Endothelial cell of umbilical vein (primary cell): ENCODE measurements at regions not wholly inside any gene's neighbourhood (a gene's known extent, or its start where the extent isn't known, plus 50 kb on each side); places are given as distances from the start of the nearest gene placed in this dataset.

Experiments
- EZH2 ChIP-seq: IDR thresholded peaks from 2 replicates; pipeline ENCODE4 v1.6.1; 2012; ENCODE audit warnings: borderline replicate concordance, low read depth, mild to moderate bottlenecking, moderate library complexity, low read length, inconsistent platforms; ENCODE audit not compliant: severe bottlenecking
- POLR2A ChIP-seq: IDR thresholded peaks from 2 replicates; pipeline ENCODE4 v1.6.1; 2012; ENCODE audit warnings: low read depth, mild to moderate bottlenecking, control low read depth, low read length
- TF ChIP-seq, protein P1 (sequence below), 2 donors: IDR thresholded peaks; 1 replicate in 1 of 2; 2 replicates in 1 of 2; pipeline ENCODE4 v1.5.1; 2011; ENCODE audit warnings: low read length in 2 of 2, mild to moderate bottlenecking in 2 of 2, moderate library complexity in 2 of 2, control low read depth in 1 of 2, inconsistent platforms in 1 of 2, low read depth in 1 of 2; ENCODE audit not compliant: insufficient read depth in 1 of 2; ENCODE audit errors: extremely low read depth in 1 of 2

DNA sequence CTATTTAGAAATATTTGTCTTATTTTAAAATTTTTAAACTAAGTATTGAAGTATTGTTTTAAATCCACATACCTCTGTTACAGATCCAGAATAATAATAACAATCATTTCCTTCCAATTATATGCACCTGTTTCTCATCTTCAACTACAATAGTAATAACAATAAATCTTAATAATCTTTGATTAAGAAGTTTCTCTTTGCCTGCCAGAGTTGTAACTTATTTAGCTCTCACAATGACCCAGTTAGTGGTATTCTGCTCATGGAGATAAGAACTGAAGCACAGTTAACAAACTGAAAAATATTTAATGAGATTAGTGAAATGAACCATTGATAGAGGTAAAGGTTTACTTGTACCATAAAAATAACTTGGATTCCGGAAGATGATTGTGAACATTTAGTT, 796.3 kb downstream of the LUZP2 start:
- TF ChIP-seq EZH2 (no peak), POLR2A (no peak)
- TF ChIP-seq, protein P1, sequence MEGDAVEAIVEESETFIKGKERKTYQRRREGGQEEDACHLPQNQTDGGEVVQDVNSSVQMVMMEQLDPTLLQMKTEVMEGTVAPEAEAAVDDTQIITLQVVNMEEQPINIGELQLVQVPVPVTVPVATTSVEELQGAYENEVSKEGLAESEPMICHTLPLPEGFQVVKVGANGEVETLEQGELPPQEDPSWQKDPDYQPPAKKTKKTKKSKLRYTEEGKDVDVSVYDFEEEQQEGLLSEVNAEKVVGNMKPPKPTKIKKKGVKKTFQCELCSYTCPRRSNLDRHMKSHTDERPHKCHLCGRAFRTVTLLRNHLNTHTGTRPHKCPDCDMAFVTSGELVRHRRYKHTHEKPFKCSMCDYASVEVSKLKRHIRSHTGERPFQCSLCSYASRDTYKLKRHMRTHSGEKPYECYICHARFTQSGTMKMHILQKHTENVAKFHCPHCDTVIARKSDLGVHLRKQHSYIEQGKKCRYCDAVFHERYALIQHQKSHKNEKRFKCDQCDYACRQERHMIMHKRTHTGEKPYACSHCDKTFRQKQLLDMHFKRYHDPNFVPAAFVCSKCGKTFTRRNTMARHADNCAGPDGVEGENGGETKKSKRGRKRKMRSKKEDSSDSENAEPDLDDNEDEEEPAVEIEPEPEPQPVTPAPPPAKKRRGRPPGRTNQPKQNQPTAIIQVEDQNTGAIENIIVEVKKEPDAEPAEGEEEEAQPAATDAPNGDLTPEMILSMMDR (IDR thresholded peaks at IDR 0.05; ENCODE audit: extremely low read depth in 1 of 2, insufficient read depth in 1 of 2, low read depth in 1 of 2, low read length in 2 of 2) = no peak
